ENCODE measurements at regions not wholly inside any gene's neighbourhood (a gene's known extent, or its start where the extent isn't known, plus 50 kb on each side); places are given as distances from the start of the nearest gene placed in this dataset.

DNA sequence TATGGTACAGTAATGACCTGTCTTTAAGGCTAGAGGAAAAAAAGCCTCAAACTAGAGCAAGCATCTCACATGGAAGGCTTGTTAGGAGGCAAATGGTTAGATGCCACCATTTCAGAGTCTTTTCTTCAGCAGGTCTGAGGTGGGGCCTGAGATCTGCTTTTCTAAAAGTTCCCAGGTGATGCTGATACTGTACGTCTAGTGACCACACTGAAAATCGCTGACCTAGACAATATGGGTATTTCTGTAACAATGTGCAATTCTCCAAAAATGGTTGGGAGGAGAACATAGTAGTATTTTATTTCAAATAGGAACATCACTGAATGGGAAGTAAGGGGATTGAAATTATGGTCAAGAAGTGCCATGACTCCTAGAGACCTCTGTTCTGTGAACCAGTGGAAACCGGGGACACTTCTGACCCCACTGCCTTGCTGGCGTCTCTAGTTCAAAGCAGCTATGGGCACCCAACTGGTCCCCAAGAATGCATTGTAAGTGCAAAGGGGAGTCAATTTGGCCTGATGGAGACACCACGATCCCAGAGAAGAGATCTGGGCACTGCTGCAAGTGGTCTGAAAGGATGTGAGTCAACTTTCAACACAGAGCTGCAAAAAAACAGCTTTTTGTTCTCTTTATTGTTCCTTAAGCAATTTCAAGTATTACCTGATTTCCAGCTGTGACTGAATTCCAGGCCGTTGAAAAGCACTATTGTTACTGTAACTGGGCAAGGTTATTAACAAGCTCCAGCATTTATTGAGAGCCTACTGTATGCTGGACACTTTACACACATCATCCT lies 54.4 kb upstream of the PLEKHG7 start (continued):
- TF ChIP-seq ZNF274 (IDR thresholded peaks at IDR 0.05; ENCODE audit: low read depth, low read length) (no peak), POLR2AphosphoS5 (IDR thresholded peaks at IDR 0.05; ENCODE audit: low read depth, low read length) (no peak), EZH2 (IDR thresholded peaks at IDR 0.05) (no peak), CBX3 (IDR thresholded peaks at IDR 0.05; ENCODE audit: low read depth) (no peak), EZH2phosphoT487 (IDR thresholded peaks at IDR 0.05; ENCODE audit: borderline replicate concordance) (no peak), SIN3A (IDR thresholded peaks at IDR 0.05; ENCODE audit: low read depth) (no peak), SRF (IDR thresholded peaks at IDR 0.05; ENCODE audit: low read depth) (no peak), POLR2A (IDR thresholded peaks at IDR 0.05; ENCODE audit: borderline replicate concordance, extremely low read depth, insufficient read depth, insufficient read length) (no peak)
- TF ChIP-seq, protein P1, sequence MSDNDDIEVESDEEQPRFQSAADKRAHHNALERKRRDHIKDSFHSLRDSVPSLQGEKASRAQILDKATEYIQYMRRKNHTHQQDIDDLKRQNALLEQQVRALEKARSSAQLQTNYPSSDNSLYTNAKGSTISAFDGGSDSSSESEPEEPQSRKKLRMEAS (IDR thresholded peaks at IDR 0.05), result no peak
- TF ChIP-seq, protein P2, sequence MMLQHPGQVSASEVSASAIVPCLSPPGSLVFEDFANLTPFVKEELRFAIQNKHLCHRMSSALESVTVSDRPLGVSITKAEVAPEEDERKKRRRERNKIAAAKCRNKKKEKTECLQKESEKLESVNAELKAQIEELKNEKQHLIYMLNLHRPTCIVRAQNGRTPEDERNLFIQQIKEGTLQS (IDR thresholded peaks at IDR 0.05), result no peak

DNA sequence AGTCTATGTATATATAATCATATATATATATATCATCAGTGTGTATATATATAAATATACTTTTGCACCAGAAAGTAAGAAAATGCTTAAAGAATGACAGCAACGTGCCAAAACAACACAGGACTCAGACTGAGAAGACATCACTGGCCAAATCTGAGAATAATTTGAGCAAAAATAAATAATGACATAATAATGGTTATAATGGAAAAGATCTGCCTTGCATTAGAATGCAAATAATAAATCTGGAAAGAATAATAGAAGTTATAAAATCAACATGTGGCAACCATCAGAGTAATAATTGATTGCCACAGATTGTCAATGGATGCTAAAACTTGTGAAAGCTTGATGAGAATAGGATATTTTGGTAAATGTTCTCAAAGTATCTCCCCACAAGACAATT lies 61.5 kb upstream of the PLEKHG7 start:
- no peak for DNase-seq (ENCODE audit: low read depth, low spot score)
- intact Hi-C loops (cut with micrococcal nuclease), result no loop called here
- ATAC-seq, result no peak
- Histone ChIP-seq H2AFZ (ENCODE audit: low read depth, low read length, poor library complexity, severe bottlenecking) (no peak overlapping the region), H3K4me1 (ENCODE audit: control insufficient read depth in 1 of 2, insufficient read depth in 2 of 2, low read length in 2 of 2) (no peaks in the 10 kb centered on the region), H3K9ac (ENCODE audit: low read length) (no peak overlapping the region), H3K4me2 (ENCODE audit: low read length) (no peak overlapping the region), H4K20me1 (ENCODE audit: insufficient read depth) (no peaks in the 10 kb centered on the region), H3K9me3 (ENCODE audit: control insufficient read depth in 1 of 2, insufficient read depth in 1 of 2, low read depth in 1 of 2, low read length in 2 of 2) (no peaks in the 10 kb centered on the region), H3K4me3 (replicated peaks in 1 of 2; ENCODE audit: low read depth in 1 of 2, low read length in 2 of 2) (no peak overlapping the region), H3K9me2 (ENCODE audit: insufficient read depth) (no peaks in the 10 kb centered on the region), H3K27me3 (ENCODE audit: insufficient read depth, low read length) (no peaks in the 10 kb centered on the region), H3K27ac (ENCODE audit: low read depth, low read length) (no peak overlapping the region), H3K79me2 (ENCODE audit: insufficient read depth, low read length) (no peaks in the 10 kb centered on the region), H3K36me3 (ENCODE audit: control insufficient read depth in 1 of 2, insufficient read depth in 2 of 2, low read length in 2 of 2) (no peaks in the 10 kb centered on the region)
- no TSS peak for BruUV-seq (replicated peaks)
- CTCF ChIA-PET, result no interaction called here
- RAD21 ChIA-PET (ENCODE audit: low non-redundant PET in 1 of 2, low total read pairs in 2 of 2, uncharacterized antibody in 2 of 2, unreplicated experiment in 2 of 2), result no interaction called here
- TF ChIP-seq YY1 (IDR thresholded peaks at IDR 0.05; ENCODE audit: extremely low read depth, insufficient replicate concordance, low read depth, low read length) (no peak), CEBPB (IDR thresholded peaks at IDR 0.05; ENCODE audit: low read depth) (no peak), SRF (IDR thresholded peaks at IDR 0.05; ENCODE audit: low read depth) (no peak), RAD21 (IDR thresholded peaks at IDR 0.05; ENCODE audit: low read depth) (no peak), EZH2phosphoT487 (IDR thresholded peaks at IDR 0.05; ENCODE audit: borderline replicate concordance) (no peak), EGR1 (IDR thresholded peaks at IDR 0.05; ENCODE audit: low read depth) (no peak)
- TF ChIP-seq, protein P3, sequence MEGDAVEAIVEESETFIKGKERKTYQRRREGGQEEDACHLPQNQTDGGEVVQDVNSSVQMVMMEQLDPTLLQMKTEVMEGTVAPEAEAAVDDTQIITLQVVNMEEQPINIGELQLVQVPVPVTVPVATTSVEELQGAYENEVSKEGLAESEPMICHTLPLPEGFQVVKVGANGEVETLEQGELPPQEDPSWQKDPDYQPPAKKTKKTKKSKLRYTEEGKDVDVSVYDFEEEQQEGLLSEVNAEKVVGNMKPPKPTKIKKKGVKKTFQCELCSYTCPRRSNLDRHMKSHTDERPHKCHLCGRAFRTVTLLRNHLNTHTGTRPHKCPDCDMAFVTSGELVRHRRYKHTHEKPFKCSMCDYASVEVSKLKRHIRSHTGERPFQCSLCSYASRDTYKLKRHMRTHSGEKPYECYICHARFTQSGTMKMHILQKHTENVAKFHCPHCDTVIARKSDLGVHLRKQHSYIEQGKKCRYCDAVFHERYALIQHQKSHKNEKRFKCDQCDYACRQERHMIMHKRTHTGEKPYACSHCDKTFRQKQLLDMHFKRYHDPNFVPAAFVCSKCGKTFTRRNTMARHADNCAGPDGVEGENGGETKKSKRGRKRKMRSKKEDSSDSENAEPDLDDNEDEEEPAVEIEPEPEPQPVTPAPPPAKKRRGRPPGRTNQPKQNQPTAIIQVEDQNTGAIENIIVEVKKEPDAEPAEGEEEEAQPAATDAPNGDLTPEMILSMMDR (IDR thresholded peaks at IDR 0.05 in 2 of 3, conservative IDR thresholded peaks at IDR 0.05 in 1 of 3; ENCODE audit: borderline replicate concordance in 1 of 3, insufficient read depth in 1 of 3, low read depth in 2 of 3, low read length in 2 of 3), result no peak
- POLR2A ChIA-PET, result interaction anchor here (1.2 kb wide), 1 partner anchor 9 kb away, joined by 3 read pairs; no protein-coding TSS in a partner anchor

Measured in HCT116 (cell line).